HCT116 (cell line): ENCODE measurements at regions not wholly inside any gene's neighbourhood (a gene's known extent, or its start where the extent isn't known, plus 50 kb on each side); places are given as distances from the start of the nearest gene placed in this dataset.
"Not testable (repeated sequence)": the region's sequence is repeated elsewhere in the genome, so short reads cannot be mapped to it uniquely, and the experiment has no call there.

Source experiments
- ATAC-seq: fragments of 200-7000 bp; cut with Tn5 transposase; 2 replicates; pipeline ENCODE4 v1.9.1; 2020; ENCODE audit warnings: mild to moderate bottlenecking, moderate library complexity
- BruUV-seq: library from RNA; stranded (reverse); fragments of 400-500 nt; replicated peaks from 2 replicates; lab custom pipeline; 2021; lab: Mats Ljungman, UMichigan
- CTCF ChIA-PET: fragments of 300-600 bp; sonication (Branson Sonifier 250); formaldehyde crosslinking; loops from one replicate; lab custom pipeline; 2021; ENCODE audit warnings: antibody characterized with exemption; lab: Charles Lee
- POLR2A ChIA-PET: fragments of 300-600, 350-600 bp; sonication (Branson Sonifier 250); formaldehyde crosslinking; loops from one replicate; lab custom pipeline; 2021; ENCODE audit warnings: antibody characterized with exemption; lab: Charles Lee
- RAD21 ChIA-PET, 2 experiments: fragments of 300-600 bp; sonication (Branson Sonifier 250); formaldehyde crosslinking; loops; one replicate each; lab custom pipeline; 2023; ENCODE audit warnings: low total read pairs in 2 of 2; ENCODE audit not compliant: uncharacterized antibody in 2 of 2, unreplicated experiment in 2 of 2, low non-redundant PET in 1 of 2; lab: Charles Lee
- DNase-seq: peaks from one replicate; pipeline ENCODE4 v3.0.0-alpha.2; 2010; ENCODE audit warnings: low read depth, low spot score
- H2AFZ ChIP-seq: fragments of 200-600 bp; shearing (Covaris generic), sonication (generic); 2 replicates; pipeline ENCODE4 v1.6.1; 2017; ENCODE audit warnings: low read depth, mixed run types, mixed read lengths, antibody characterized with exemption, low read length; ENCODE audit not compliant: poor library complexity, severe bottlenecking
- H3K27ac ChIP-seq: 2 replicates; pipeline ENCODE4 v1.5.1; 2012; ENCODE audit warnings: low read depth, low read length
- H3K27me3 ChIP-seq: fragments of 200-600 bp; sonication (generic); 2 replicates; pipeline ENCODE4 v1.6.1; 2016; ENCODE audit warnings: mixed run types, low read length, mixed read lengths; ENCODE audit not compliant: insufficient read depth
- H3K36me3 ChIP-seq, 2 experiments: fragments of 200-500 bp in 1 of 2; fragments of 200-600 bp in 1 of 2; sonication (Bioruptor generic) in 1 of 2; sonication (generic) in 1 of 2; 2 replicates each; pipeline versions ENCODE4 v1.5.1 to v1.6.1; 2014 to 2016; ENCODE audit warnings: low read length in 2 of 2, inconsistent platforms in 1 of 2, mixed read lengths in 1 of 2, mixed run types in 1 of 2; ENCODE audit not compliant: insufficient read depth in 2 of 2, control insufficient read depth in 1 of 2
- H3K4me1 ChIP-seq, 2 experiments: fragments of 200-600 bp in 1 of 2; sonication (generic) in 1 of 2; 2 replicates each; pipeline versions ENCODE4 v1.5.1 to v1.6.1; 2012 to 2017; ENCODE audit warnings: low read length in 2 of 2, inconsistent platforms in 1 of 2, mild to moderate bottlenecking in 1 of 2, mixed read lengths in 1 of 2, mixed run types in 1 of 2, moderate library complexity in 1 of 2; ENCODE audit not compliant: insufficient read depth in 2 of 2, control insufficient read depth in 1 of 2
- H3K4me2 ChIP-seq: fragments of 200-600 bp; sonication (generic); 2 replicates; pipeline ENCODE4 v1.6.1; 2017; ENCODE audit warnings: mixed run types, low read length, mixed read lengths
- H3K4me3 ChIP-seq, 2 experiments: fragments of 200-600 bp in 1 of 2; sonication (generic) in 1 of 2; replicated peaks in 1 of 2; 2 replicates each; pipeline ENCODE4 v1.5.1; 2011 to 2016; ENCODE audit warnings: low read length in 2 of 2, control low read depth in 1 of 2, low read depth in 1 of 2, mild to moderate bottlenecking in 1 of 2, mixed read lengths in 1 of 2, mixed run types in 1 of 2
- H3K79me2 ChIP-seq: fragments of 200-600 bp; sonication (generic); 2 replicates; pipeline ENCODE4 v1.6.1; 2017; ENCODE audit warnings: mild to moderate bottlenecking, mixed run types, low read length, moderate library complexity, mixed read lengths; ENCODE audit not compliant: insufficient read depth
- H3K9ac ChIP-seq: fragments of 200-600 bp; sonication (generic); 2 replicates; pipeline ENCODE4 v1.6.1; 2016; ENCODE audit warnings: low read length, mixed read lengths
- H3K9me2 ChIP-seq: fragments of 200-600 bp; sonication (generic), shearing (Covaris generic); 2 replicates; pipeline ENCODE4 v1.6.1; 2017; ENCODE audit warnings: mixed run types, mild to moderate bottlenecking, moderate library complexity; ENCODE audit not compliant: insufficient read depth
- H3K9me3 ChIP-seq, 2 experiments: fragments of 200-500 bp in 1 of 2; fragments of 200-600 bp in 1 of 2; sonication (Bioruptor generic) in 1 of 2; sonication (generic) in 1 of 2; 2 replicates each; pipeline ENCODE4 v1.6.1; 2014 to 2017; ENCODE audit warnings: low read length in 2 of 2, mixed read lengths in 2 of 2, inconsistent platforms in 1 of 2, low read depth in 1 of 2, mild to moderate bottlenecking in 1 of 2, mixed run types in 1 of 2, moderate library complexity in 1 of 2; ENCODE audit not compliant: control insufficient read depth in 1 of 2, insufficient read depth in 1 of 2
- H4K20me1 ChIP-seq: fragments of 200-600 bp; sonication (generic), shearing (Covaris generic); 2 replicates; pipeline ENCODE4 v1.6.1; 2017; ENCODE audit warnings: mixed run types, mild to moderate bottlenecking, moderate library complexity; ENCODE audit not compliant: insufficient read depth
- CBX3 ChIP-seq: IDR thresholded peaks from 2 replicates; pipeline ENCODE4 v1.6.1; 2012; ENCODE audit warnings: low read depth
- CEBPB ChIP-seq: IDR thresholded peaks from 2 replicates; pipeline ENCODE4 v1.6.1; 2012; ENCODE audit warnings: low read depth
- CTCF ChIP-seq, 3 experiments: fragments of 200-600 bp in 1 of 3; sonication (generic) in 1 of 3; IDR thresholded peaks in 2 of 3; conservative IDR thresholded peaks in 1 of 3; 2 replicates each; pipeline ENCODE4 v1.5.1; 2012 to 2017; ENCODE audit warnings: low read depth in 2 of 3, low read length in 2 of 3, antibody characterized with exemption in 1 of 3, borderline replicate concordance in 1 of 3, control low read depth in 1 of 3, mild to moderate bottlenecking in 1 of 3, mixed read lengths in 1 of 3, mixed run types in 1 of 3, moderate library complexity in 1 of 3; ENCODE audit not compliant: insufficient read depth in 1 of 3
- JUND ChIP-seq: IDR thresholded peaks from 2 replicates; pipeline ENCODE4 v1.6.1; 2012
- REST ChIP-seq: IDR thresholded peaks from 2 replicates; pipeline ENCODE4 v1.6.1; 2012; ENCODE audit warnings: low read depth
- YY1 ChIP-seq: IDR thresholded peaks from 2 replicates; pipeline ENCODE4 v1.6.1; 2011; ENCODE audit warnings: low read length, low read depth, moderate library complexity, mild to moderate bottlenecking; ENCODE audit not compliant: insufficient replicate concordance; ENCODE audit errors: extremely low read depth
- ZNF274 ChIP-seq: fragments of 200-500 bp; sonication (Bioruptor generic); IDR thresholded peaks from 2 replicates; pipeline ENCODE4 v1.6.1; 2014; ENCODE audit warnings: mild to moderate bottlenecking, low read depth, low read length, inconsistent platforms
- intact Hi-C: fragments of 100-400 bp; cut with micrococcal nuclease; formaldehyde crosslinking; loops from 2 replicates; pipeline ENCODE4 v1.10.0; 2022

- Histone ChIP-seq H3K4me2 (no peak overlapping the region), H3K27ac (no peak overlapping the region), H3K79me2 (no peaks in the 10 kb centered on the region), H3K9ac (no peak overlapping the region)
- CTCF ChIA-PET: no interaction called here
- intact Hi-C loops: no loop called here
- TF ChIP-seq JUND: no peak
- no peak for TF ChIP-seq CBX3
- no peak for TF ChIP-seq ZNF274
- TF ChIP-seq CEBPB: no peak
- TF ChIP-seq YY1: no peak
- no peak for TF ChIP-seq CTCF (IDR thresholded peaks at IDR 0.05 in 2 of 3, conservative IDR thresholded peaks at IDR 0.05 in 1 of 3; ENCODE audit: borderline replicate concordance in 1 of 3, insufficient read depth in 1 of 3, low read depth in 2 of 3, low read length in 2 of 3)
- no peak for TF ChIP-seq REST
- TF ChIP-seq, all 23 proteins: peak for 0
- no peaks in the 10 kb centered on the region for H3K4me1 ChIP-seq
- no peaks in the 10 kb centered on the region for H3K9me2 ChIP-seq
- DNase-seq (no peak), ATAC-seq (no peak)
- H4K20me1 ChIP-seq: no peaks in the 10 kb centered on the region
- no peak overlapping the region for H3K4me3 ChIP-seq
- ChIA-PET RAD21 (no interaction called here), POLR2A (no interaction called here)
- H3K9me3 ChIP-seq: no peaks in the 10 kb centered on the region
- H3K27me3 ChIP-seq: no peaks in the 10 kb centered on the region
- no peaks in the 10 kb centered on the region for H3K36me3 ChIP-seq
- BruUV-seq: no TSS peak
- H2AFZ ChIP-seq: no peak overlapping the region
Measured at GRCh38 chr12:131600160-131600532, 110.7 kb upstream of the SFSWAP start.

- H3K4me1 ChIP-seq, H4K20me1 ChIP-seq, BruUV-seq, H2AFZ ChIP-seq, RAD21 ChIA-PET, H3K9ac ChIP-seq, POLR2A ChIA-PET, ATAC-seq, H3K27me3 ChIP-seq, CTCF ChIA-PET, H3K4me3 ChIP-seq, H3K36me3 ChIP-seq, H3K4me2 ChIP-seq, H3K9me3 ChIP-seq, H3K9me2 ChIP-seq, H3K27ac ChIP-seq, intact Hi-C loops, DNase-seq, H3K79me2 ChIP-seq: not testable (repeated sequence)
Measured at GRCh38 chr12:131601499-131601898, 109.4 kb upstream of the SFSWAP start.
